GM06990 (cell line): ENCODE measurements at regions not wholly inside any gene's neighbourhood (a gene's known extent, or its start where the extent isn't known, plus 50 kb on each side); places are given as distances from the start of the nearest gene placed in this dataset.

Experiments used
- DNase-seq: peaks from one replicate; pipeline ENCODE4 v3.0.0-alpha.2; 2011; ENCODE audit not compliant: insufficient read length; ENCODE audit errors: extremely low read depth
- H3K27me3 ChIP-seq: replicated peaks from 2 replicates; pipeline ENCODE4 v1.6.0; 2011; ENCODE audit warnings: low read length; ENCODE audit not compliant: control insufficient read depth, insufficient read depth
- H3K36me3 ChIP-seq: 2 replicates; pipeline ENCODE4 v1.5.1; 2011; ENCODE audit warnings: low read length; ENCODE audit not compliant: control insufficient read depth, insufficient read depth
- H3K4me3 ChIP-seq: replicated peaks from 2 replicates; pipeline ENCODE4 v1.5.1; 2011; ENCODE audit warnings: low read depth, mild to moderate bottlenecking, control low read depth, low read length
- CTCF ChIP-seq: IDR thresholded peaks from 2 replicates; pipeline ENCODE4 v1.5.1; 2011; ENCODE audit warnings: low read length, control low read depth, mild to moderate bottlenecking, inconsistent platforms; ENCODE audit not compliant: insufficient read depth, poor library complexity, severe bottlenecking

- no peak for DNase-seq
- Histone ChIP-seq H3K36me3 (no peaks in the 10 kb centered on the region), H3K27me3 (no peaks in the 10 kb centered on the region), H3K4me3 (no peak overlapping the region)
- no peak for TF ChIP-seq CTCF
These were observed 576.1 kb downstream of the ALG10 start for GRCh38 chr12:34598352-34598827.

- Histone ChIP-seq H3K4me3 (no peak overlapping the region), H3K27me3 (no peaks in the 10 kb centered on the region), H3K36me3 (no peaks in the 10 kb centered on the region)
- TF ChIP-seq CTCF, result no peak
- no peak for DNase-seq
These were observed 576.7 kb downstream of the ALG10 start for GRCh38 chr12:34598851-34599529.

- no peaks in the 10 kb centered on the region for H3K36me3 ChIP-seq
- H3K27me3 ChIP-seq, result no peaks in the 10 kb centered on the region
- H3K4me3 ChIP-seq, result no peak overlapping the region
- DNase-seq, result no peak
- TF ChIP-seq CTCF, result no peak
These were observed 577.5 kb downstream of the ALG10 start for GRCh38 chr12:34599530-34600513.

- Histone ChIP-seq H3K4me3 (no peak overlapping the region), H3K27me3 (no peaks in the 10 kb centered on the region), H3K36me3 (no peaks in the 10 kb centered on the region)
- DNase-seq, result no peak
- TF ChIP-seq CTCF, result no peak
These were observed 578.5 kb downstream of the ALG10 start for GRCh38 chr12:34600592-34601462.

GRCh38 chr12:34601689-34602088 is 579.4 kb downstream of the ALG10 start:
- H3K4me3 ChIP-seq, result no peak overlapping the region
- TF ChIP-seq CTCF, result no peak
- no peaks in the 10 kb centered on the region for H3K36me3 ChIP-seq
- no peaks in the 10 kb centered on the region for H3K27me3 ChIP-seq
- DNase-seq, result no peak
